RPMI7951 (cell line): ENCODE measurements at regions not wholly inside any gene's neighbourhood (a gene's known extent, or its start where the extent isn't known, plus 50 kb on each side); places are given as distances from the start of the nearest gene placed in this dataset.

Source experiments
- DNase-seq: peaks from one replicate; pipeline ENCODE4 v3.0.0-alpha.2; 2012; ENCODE audit warnings: low read depth

DNA sequence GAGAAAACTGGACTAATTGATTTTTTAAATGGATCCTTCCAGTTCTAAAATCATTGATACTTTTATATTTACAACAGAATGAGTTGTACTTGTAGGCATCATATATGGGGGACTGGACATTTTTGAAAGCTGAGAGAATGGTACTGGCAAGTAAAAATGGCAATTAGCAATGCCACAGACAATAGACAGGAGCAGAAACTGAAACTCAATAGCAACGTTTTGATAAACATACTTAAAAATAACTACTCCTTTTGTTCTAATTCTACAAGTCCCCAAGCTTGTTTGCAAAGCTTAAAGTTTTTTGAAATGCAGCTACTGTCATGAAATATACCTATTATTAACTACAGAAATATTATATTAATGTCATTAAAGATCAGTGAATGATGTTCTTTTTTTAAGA lies 52.8 kb upstream of the FBXL7 start:
- no peak for DNase-seq

DNA sequence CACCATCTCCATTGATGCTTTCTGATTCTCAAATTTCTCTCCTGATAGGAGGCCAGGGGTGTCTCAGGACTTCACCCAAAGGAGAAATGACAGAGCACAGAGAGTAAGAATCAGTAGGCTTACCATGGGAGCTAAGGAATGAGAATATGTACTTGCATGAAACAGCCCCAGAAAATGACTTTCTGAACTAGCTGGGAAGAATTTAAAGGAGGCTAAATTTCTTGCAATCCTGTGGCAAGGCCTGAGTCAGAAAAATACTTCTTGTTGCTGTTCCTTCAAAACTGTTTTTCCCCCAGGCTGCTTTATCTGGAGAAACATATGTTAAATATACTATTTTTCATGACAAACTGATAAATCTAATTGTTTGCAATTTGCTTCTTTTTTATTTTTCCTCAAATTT lies 53.4 kb upstream of the FBXL7 start:
- DNase-seq, result no peak

DNA sequence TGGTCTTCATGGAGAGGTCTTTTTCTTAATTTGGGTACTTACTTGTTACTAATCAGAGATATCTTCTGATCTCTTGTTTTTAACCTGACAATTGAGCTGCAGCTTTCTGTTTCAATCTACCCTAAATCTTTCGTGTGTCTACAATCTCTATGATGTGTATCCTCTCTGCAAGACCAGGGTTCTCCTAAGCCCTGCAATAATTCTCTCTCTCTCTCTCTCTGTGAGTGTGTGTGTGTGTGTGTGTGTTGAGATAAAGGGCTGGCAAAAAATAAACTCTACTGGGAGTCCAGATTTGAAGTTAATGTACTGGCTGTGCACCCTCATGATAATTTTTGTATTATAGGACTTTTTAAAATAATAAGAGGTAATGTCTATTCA lies 57.8 kb upstream of the FBXL7 start:
- no peak for DNase-seq

DNA sequence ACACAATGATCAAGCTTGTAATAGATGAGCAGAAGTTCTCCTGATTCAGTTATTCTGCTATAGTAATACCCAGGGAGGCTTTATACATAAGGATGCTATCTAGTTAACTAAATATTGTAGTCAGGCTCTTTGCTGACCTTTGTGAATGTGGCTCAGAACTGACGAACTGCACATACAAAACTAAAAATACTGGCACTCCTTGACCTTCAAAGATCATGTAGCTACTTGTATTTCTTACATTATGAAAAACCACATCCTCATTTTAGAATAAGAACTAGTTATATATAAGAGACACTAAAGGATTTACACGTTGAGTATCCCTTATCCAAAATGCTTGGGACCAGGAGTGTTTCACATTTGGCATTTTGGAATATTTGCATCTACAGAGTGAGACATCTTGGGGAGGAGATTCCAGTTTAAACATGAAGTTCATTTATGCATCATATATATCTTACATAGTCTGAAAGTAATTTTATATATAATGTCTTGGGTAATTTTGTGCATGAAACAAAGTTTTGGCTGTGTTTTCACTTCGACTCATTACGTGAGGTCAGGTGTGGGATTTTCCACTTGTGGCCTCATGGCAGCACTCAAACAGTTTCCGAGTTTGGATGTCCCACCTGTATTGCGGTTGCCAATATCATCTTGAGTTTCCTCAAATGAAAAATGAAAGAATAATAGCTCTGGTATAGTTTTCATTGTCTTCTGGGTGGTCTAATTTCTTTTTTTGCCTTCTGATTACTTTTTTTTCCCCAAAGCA lies 58.4 kb upstream of the FBXL7 start:
- no peak for DNase-seq

DNA sequence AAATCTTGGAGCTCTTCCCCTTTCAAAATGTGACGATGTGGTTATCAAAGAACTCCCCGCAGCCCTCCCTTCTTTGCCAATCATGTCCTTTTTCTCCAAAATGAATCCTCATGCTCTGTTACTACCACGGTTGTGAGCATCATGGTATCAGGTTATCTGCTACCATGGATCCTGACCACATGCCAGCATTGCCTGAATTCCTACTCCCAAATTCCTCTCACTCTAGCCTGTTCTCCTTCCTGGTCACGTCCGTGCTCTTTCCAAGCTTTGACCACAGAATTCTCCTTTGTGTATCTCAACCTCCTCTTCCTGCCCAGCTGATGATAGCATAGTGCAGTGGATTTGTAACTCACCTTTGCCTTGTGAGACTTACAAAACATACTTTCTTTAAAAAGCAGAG lies 59.5 kb upstream of the FBXL7 start:
- DNase-seq, result peak; percentile 1

DNA sequence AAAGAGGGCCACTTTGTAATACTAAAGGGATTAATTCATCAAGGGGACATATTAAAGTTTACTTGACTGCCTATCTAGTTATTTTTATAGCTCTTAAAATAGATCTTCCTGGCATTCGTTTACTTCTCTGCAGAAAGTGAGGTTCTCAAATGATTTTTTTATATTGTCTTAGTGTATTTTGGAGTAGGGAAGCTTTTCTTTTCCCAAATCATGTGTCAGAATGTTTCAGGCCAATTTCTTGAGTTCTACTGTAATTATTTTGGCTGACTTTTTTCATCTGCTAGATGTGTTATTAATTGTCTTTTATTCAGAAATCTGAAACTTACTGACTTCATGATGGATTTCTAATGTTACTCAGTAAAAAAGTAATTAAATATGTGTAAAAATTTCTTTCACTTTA lies 60.2 kb upstream of the FBXL7 start:
- DNase-seq, result no peak

DNA sequence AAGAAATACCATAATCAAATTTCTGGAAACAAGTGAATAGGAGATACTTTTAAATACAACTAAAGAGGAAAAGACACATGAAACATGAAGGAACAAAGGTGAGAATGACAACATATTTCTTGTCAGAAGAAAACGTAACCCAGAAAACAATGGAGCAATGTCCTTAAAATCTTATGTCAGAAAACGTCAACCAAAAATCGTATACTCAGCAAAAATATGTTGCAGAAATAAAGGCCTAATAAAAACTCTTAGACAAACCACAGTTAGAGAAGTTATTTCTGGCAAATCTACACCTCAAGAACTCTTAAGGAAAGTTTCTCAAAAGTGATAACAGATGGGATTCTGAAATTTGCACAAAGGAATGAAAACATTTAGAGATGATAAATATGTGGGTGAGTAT lies 66.3 kb upstream of the FBXL7 start:
- DNase-seq, result no peak

DNA sequence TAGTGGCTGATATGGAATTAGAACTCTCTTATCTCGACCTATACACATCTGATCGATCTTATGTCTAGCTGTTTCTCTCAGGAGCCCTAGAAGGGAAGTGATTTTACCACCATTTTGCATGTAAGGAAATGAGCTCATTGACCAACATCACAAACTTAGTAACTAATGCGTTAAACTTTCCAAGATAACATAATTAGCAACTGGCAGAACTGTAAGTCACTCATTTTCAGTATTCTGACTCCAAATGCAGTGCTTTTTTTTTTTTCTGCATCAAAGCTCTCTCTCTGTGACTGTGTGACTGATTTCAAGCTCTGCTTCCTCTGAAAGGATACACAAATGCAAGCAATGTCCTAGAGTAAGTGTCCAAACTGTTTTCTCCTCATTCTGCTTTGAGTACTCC lies 68.1 kb upstream of the FBXL7 start:
- no peak for DNase-seq

DNA sequence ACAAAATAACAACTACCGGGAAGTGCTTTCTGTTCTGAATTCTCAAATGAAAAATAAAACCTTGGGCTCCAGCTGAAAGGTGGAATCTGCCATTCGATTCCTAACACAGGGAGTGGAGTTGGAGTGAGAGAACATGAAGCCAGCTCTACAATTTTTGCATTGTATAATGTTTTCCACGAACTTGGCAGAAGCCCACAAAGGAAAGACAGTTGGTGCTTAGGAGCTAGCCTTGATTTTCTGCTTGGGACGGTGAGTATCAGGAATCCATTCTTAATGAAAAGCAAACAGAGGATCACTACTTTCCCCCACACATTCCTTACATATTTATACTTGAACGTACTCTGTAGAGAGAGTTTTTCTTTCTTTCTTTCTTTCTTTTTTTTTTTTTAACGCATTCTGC lies 74.2 kb upstream of the FBXL7 start:
- DNase-seq, result no peak

DNA sequence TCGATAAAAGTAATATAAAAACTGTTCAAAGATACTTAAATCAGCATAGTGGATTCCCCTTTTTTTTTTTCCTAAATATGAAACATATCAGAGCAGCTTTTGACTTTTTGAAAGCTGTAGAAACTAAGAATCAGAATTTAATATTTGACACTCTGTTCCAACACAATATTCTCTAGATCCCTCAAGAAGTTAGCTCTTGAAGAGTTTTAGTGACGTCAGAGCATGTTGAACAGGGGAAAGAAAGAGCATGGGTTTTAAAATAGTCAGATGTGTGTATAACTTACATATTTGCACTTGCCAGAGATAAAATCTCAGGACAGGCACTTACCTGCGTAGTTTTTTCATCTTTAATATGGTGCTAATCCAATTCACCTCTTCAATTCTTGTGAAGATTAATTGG lies 75.2 kb upstream of the FBXL7 start:
- DNase-seq, result no peak

DNA sequence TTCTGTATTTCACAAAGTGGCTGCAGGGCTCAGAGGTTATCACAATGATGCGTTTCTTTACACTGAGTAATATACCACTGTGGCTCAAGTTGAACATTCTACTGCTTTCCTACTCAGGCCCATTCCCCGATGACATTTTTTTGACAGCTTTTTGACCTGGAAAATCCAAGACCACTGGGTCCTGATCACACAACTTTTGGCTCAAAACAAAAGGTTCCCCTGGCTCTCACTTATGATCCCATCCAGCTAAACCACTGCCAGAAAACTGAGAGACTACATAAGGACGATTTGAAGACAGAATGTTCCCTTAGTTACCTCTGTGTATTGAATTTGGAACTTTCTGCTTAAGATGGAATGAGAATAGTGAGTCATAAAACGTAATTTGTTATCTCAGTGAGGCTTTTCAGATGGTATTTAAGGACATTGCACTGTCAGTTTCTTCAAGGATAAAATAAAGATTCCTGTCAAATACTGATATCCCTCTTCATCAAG lies 78.0 kb upstream of the FBXL7 start:
- DNase-seq, result no peak

DNA sequence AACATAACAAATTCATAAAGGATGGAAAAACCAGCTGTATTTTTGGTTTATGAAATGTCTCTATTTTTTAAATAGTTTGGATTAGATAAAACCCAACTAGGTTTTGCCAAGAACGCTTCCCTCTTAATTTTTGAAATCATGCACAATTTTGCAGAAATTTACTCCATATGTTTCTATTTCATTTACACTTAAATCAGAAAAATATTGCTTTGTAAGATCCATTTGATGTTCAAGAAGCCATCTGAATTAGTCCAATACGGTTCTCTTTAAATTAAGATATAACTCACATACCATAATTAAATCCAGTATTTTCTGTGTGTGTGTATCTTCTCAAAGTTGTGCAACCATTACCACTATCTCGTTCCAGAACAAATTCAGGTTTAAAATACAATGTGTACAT lies 78.6 kb upstream of the FBXL7 start:
- no peak for DNase-seq

DNA sequence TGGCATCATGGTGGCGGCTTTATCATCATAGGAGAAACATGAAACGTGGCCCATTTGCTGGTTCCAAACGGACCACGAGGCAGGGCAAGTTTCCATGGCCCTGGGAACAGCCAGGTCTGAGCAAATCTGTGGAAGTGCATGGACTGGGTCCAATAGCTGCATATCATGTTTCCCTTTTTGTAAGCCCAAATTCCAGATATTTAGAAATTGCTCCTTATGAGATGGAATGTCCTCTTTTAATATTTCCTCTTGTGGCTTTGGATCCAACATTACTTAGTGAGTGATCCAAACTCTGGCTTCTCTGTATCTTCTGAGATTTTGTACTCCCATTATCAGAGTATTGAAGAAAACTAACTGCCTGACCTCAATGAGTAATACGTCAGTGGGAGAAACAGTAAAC lies 79.8 kb upstream of the FBXL7 start:
- DNase-seq, result no peak

DNA sequence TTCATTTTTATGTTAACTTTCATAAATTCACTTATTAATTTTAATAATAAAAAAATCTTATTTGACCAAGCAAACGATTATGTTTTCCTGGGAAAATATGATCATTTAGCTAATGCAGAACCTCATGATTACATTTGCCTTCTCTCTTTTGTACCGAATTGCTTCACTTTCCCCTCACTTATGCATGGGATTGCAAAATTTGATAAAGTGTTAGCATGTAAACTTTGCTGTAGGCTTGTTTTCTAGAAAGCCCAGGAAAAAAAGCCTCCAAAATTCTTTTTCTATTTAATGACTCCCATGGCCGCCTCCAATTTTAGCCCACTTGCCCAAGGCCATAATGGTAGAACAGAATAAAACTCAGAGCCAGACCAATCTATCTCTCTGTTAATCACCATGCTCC lies 82.8 kb upstream of the FBXL7 start:
- no peak for DNase-seq

DNA sequence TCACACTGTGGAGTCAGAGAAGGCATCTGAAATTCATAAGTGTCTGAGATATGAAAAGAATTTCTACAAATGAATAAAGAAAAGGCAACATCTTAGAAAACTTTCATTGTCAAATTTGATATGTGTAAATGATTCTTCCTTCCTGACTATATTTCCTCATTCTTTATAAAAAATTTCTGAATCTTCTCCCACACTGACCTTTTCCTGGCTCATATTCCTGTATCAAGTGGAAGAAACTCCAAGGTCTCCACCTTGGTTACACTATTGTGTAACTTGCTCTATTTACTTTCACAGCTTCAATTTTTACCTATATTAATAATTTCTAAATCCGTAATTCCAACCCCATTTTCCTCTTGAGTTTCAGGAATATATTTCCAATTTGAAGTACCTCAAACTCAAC lies 93.5 kb upstream of the FBXL7 start:
- no peak for DNase-seq

DNA sequence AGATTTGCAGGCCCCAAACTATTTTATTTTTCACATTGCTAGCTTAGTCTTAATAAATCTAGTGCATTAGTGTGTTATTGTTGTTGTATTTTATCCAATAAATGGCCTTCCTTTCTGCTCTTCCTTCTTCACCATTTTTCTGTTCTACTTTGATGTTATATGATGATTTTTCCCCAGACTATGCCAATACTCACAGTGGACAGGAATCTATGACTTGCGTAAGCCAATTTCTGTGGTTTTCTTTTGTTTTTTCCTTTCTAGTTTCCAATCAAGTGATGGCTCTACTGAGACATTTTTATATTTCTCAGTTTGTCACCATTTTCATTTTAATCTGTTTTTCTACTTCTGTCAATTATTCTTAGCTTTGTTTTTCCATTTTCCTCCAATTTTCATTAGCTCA lies 106.8 kb upstream of the FBXL7 start:
- no peak for DNase-seq

DNA sequence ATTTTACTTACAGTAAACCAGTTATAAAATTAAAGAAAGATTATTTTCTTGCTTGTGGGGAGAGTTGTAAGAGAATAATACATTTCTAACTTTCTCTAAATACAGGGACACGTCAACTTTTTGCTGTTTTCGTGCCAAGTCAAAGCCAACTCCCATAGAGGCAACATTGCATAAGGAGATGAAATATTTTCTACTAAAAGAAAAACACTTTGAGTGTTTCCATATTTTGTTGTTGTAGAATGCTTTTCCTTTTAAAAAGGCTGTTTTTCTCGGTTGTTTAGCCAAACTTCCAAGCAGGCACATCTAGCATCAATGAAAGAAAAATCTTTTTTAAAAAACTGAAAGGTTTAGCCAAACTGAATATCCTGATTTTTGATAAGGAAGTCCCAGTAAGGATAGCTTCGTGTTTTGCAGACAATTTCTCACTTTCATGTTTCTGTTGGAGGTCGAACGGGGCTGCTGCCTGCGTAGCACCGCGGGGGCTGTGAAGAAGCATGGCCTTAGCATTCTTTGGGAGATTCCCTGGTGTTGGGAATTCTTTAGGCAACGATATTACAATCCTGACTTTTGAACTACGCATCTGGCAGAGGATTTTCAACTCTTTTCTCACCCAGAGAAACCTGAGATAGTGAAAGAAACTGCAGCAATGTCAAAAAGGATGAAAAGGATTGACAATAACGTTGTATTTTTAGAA lies 108.1 kb upstream of the FBXL7 start:
- no peak for DNase-seq

DNA sequence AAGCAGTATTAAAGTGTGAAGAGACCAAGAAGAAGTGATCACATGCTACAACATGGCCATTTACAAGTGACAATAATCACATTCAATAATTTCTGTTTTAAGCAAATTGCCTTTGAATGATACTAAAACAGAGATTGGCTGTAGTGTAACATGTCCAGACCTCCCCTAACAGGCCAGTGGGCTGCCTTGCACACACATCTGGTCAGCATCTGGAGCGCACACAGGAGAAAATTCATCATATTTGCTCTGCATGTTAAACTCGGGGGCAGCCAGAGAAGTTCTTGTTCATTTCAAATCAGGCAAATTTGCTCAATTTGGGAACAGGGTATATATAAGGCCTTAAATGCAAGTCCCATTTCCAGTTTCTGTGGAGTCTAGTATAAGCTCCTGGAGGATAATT lies 111.1 kb upstream of the FBXL7 start:
- no peak for DNase-seq

DNA sequence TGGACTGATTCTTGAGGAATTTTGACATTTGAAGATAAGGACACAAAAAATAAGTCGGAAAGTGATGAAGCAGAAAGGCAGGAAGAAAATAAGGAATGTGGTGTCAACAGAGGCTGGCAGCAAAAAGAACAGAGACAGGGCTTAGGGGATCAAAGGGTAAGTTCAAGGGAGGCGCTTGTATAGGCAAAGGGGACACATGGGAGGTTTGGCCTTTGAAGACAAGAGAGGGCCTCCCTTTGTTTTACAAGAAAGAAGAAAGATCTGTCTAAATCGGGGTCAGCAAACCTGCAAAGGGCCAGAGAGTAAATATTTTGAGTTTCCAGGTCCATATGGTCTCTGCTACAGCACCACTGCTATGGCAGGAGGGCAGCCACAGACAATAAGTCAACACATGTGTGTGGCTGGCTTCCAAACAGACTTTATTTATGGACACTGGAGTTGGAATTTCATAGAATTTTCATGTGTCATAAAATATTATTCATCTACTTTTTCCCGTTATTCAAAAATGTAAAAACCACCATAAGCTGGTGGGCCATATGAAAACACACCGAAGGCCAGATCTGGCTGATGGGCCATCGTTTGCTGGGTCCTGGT lies 112.0 kb upstream of the FBXL7 start:
- no peak for DNase-seq

DNA sequence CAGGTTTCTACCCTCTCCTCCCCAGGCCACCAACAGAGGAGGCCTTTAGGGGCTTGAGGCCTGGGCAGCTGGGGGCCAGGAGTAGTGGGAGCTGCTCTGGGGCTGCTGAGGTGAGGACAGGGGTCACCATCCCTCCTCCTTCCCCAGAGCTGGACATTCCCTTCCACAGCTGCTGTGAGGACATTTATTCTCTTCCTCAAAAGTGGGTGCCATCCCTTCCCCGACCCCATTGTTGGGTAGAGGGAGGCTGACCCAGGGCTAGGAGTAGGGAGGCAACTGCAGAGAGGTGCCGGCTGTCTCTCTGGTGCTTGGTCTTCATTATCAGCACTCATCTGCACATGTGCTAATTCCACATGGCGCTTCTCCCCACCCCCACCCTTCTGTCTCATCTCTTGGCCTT lies 113.9 kb upstream of the FBXL7 start:
- DNase-seq, result no peak

DNA sequence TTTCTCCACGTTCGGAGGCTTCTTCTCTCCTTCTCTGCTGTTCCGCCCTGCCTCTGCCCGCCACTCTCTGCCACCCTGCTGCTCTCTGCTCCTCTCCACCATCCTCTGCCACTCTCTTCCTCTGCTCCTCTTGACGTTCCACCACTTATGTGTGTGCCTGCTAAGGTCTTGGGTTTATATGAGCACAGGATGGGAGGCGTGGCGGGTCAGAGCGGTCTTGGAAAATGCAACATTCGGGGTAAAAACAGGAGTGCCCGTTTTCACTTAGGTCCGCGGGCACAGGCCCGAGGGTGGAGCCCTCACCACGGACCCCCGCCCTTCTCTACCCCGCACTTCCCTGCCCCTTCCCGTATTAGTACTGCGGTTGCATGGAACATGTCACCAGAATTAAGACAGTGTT lies 114.4 kb upstream of the FBXL7 start:
- DNase-seq, result no peak

DNA sequence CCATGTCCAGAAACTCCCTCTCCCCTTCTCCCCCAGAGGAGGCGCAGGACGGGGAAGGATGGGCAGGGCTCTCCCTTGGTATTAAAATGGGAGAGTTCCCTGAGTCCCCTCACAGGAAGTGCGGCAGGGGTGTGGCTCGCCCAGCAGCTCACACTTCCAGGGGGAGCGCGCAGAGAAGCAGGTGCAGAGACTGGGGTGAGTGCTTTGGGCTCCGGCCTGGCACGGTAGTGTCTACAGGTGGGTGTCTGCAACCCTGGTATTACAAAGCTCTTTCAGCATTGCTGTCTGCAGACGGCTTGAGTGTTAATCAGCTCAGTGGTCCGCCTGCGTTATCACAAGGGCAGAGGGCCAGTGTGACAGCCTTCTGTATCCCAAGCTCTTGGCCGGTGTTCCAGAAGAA lies 114.9 kb upstream of the FBXL7 start:
- DNase-seq, result no peak

DNA sequence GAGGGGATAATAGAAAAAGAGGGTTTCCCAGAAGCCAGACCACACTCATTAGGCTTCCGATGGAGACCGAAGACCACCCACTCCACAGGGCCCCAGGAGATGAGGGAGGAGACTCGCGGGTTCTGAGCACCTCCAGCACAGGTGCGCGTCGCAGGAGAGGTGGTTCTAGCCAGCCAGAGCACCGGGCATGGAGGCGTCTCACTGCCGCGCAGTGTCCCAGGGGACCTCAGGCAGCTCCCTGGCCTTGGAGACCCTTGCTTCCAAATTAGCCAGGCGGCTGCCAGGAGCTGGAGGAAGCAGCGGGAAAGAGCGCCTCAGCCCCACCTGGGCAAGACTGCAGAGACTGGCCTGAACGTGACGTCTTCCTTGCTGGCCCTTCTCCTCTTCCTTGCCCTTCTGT lies 115.4 kb upstream of the FBXL7 start:
- DNase-seq, result no peak
